GM10248 (cell line): ENCODE measurements at regions not wholly inside any gene's neighbourhood (a gene's known extent, or its start where the extent isn't known, plus 50 kb on each side); places are given as distances from the start of the nearest gene placed in this dataset.

Experiments
- CTCF ChIA-PET: fragments of 300-600 bp; sonication (Branson Sonifier 250); formaldehyde crosslinking; extraction: SDS; loops from one replicate; lab custom pipeline; 2021; ENCODE audit warnings: antibody characterized with exemption; lab: Yijun Ruan, JAX
- POLR2A ChIA-PET: fragments of 350-650 bp; sonication (Branson Sonifier 250); formaldehyde crosslinking; extraction: SDS; loops from one replicate; lab custom pipeline; 2020; ENCODE audit warnings: antibody characterized with exemption; lab: Yijun Ruan, JAX
- DNase-seq: peaks from one replicate; pipeline ENCODE4 v3.0.0; 2012; ENCODE audit errors: extremely low spot score
- TF ChIP-seq, protein P1 (sequence below): IDR thresholded peaks from 2 replicates; pipeline ENCODE4 v1.5.1; 2012; ENCODE audit warnings: mild to moderate bottlenecking, low read depth; ENCODE audit errors: extremely low read depth, missing control alignments, control extremely low read depth

DNA sequence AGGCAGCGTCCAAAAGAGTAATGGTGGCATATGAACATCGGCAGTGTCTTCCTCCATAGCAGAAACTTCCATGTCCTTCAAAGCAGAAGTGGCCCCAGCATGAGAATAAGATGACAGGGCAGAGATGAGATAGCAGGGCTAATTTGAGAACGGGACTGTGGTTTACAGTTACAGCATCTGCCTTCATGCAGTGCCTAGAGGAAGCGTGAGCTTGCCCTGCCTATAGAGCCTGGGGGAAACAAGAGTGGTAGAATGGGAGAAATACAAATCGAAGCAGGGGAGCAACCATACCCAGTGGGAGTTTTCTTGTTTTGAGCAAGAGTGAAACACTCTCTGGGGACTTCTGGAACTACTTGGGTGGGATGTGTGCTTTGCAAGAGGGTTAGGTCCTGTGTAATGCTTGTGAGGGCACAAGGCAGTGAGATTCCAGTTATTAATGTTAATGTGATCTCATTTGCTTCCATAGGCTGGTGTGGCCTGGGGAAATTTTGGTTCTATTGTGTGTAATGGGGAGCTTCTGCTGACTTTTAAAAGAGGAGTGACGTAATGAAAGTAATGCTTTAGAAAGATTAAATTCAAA, 616.9 kb downstream of the ZIC1 start:
- ChIA-PET POLR2A (no interaction called here), CTCF (no interaction called here)
- no peak for DNase-seq
- TF ChIP-seq, protein P1, sequence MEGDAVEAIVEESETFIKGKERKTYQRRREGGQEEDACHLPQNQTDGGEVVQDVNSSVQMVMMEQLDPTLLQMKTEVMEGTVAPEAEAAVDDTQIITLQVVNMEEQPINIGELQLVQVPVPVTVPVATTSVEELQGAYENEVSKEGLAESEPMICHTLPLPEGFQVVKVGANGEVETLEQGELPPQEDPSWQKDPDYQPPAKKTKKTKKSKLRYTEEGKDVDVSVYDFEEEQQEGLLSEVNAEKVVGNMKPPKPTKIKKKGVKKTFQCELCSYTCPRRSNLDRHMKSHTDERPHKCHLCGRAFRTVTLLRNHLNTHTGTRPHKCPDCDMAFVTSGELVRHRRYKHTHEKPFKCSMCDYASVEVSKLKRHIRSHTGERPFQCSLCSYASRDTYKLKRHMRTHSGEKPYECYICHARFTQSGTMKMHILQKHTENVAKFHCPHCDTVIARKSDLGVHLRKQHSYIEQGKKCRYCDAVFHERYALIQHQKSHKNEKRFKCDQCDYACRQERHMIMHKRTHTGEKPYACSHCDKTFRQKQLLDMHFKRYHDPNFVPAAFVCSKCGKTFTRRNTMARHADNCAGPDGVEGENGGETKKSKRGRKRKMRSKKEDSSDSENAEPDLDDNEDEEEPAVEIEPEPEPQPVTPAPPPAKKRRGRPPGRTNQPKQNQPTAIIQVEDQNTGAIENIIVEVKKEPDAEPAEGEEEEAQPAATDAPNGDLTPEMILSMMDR: no peak

DNA sequence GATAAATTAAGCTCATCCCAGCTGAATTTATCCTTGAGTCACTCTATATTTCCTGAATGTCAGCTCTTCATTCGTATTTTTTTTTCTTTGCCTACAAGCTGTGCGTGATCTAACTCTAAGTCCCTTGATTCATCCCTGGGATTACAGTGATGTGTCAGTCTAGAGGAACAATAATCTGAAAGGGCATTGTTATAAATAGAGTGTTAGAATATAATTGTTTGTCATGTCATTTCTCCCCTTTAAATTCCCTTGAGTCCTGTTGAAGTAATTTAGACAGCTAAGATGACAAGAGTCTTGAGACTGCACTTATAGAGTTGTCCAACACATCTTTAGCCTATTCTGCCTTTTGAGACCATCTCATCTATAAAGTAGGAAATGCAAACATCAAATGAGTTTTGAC, 621.8 kb downstream of the ZIC1 start:
- DNase-seq: no peak
- TF ChIP-seq, protein P1: no peak
- ChIA-PET POLR2A (no interaction called here), CTCF (no interaction called here)

DNA sequence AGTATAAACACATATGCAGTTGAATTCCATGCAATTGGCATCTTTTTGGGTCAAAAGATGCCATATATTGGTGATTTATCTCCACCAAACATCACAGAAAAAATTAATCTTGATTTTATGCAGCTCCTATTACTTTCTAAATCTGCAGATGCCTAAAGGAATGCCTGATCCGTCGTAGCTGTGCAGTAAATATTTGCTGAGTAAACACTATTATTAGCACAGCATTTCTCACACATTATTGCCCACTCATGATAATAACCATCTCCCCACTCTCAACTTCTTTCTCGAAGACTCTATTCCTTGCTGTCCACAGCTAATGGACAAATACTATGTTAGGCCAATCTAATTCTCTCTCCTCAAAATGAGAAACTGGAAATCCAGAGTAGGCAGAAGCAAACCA, 625.2 kb downstream of the ZIC1 start:
- TF ChIP-seq, protein P1: no peak
- POLR2A ChIA-PET: no interaction called here
- CTCF ChIA-PET: no interaction called here
- DNase-seq: no peak

DNA sequence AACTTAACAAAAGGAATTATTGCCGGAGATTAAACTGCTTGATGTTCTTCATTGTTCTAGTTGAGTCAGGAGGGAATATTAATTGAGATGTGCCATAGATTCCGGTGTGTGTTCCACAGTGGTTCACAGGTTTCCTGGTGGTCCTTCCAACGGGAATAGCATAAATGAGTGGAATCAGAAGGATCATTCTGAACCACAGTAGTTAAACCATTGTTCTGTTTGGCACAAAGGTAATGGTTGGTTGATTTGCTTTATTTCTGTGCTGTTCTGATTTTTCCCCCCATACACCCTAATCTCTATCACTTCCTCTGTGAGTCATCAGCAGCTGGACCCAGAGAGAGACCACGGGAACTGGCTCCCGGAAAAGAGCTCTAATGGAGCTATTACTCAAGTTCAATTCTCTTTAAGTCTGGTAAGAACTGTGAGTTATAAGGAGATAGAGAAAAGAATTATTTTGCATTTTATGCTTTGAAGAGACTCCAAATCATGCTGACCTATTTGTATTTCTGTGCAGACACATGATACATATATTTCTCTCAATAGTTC, 627.2 kb downstream of the ZIC1 start:
- TF ChIP-seq, protein P1: no peak
- ChIA-PET CTCF (interaction anchor here (0.9 kb wide), 1 partner anchor 9 kb away, joined by 3 read pairs; no protein-coding TSS in a partner anchor), POLR2A (no interaction called here)
- DNase-seq: no peak

DNA sequence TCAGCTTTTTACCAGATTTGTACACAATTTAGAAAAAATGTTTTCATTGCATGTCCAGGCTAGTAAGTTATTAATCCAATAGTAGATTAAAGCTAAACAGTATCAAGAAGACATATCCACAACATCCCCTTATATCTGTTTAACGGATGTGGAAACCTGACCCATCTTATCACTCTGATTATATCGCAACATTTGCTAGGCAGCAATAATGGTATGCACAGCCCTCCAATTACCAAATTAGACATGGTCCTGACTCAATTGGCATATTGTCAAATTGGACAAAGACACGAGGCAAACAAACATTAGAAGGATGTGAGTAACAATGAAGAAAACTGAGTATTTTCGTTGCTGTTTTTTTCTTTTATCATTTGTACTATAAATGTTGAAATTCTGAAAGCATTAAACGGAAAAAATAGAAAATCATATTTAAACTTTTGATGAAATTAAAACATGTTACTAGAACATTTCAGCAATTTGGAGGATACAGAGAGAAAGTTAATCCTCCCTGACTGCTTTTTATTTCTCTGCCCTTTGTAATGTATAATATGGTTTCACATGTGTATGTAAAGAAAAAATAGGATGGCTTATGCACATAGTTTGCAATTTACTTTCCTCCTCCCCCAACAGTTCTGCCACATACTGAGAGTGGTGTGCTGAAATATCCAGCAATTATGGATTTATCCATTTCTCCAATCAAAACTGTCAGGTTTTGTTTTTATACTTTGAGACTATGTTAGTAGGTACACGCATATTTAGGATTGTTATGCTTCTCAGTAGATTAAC, 633.7 kb downstream of the ZIC1 start:
- CTCF ChIA-PET: no interaction called here
- TF ChIP-seq, protein P1: no peak
- POLR2A ChIA-PET: no interaction called here
- no peak for DNase-seq

DNA sequence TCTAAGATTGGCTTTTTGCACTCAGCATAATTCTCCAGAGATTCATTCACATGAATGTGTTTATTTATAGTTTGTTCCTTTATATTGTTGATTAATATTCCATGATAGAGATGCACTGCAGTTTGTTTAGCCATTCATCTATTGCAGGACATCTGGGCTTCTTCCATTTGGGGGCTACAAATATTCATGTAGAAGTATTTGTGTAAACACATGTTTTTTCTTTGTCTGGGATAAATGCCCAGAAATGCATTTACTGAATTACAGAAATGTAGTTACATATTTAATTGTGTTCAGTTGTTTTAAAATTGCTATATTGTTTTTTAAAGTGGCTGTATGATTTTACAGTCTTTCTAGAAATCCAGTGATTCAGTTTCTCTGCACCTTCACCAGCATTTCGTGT, 635.0 kb downstream of the ZIC1 start:
- no peak for DNase-seq
- POLR2A ChIA-PET: no interaction called here
- TF ChIP-seq, protein P1: no peak
- CTCF ChIA-PET: no interaction called here
